ENCODE measurements at regions not wholly inside any gene's neighbourhood (a gene's known extent, or its start where the extent isn't known, plus 50 kb on each side); places are given as distances from the start of the nearest gene placed in this dataset.

DNA sequence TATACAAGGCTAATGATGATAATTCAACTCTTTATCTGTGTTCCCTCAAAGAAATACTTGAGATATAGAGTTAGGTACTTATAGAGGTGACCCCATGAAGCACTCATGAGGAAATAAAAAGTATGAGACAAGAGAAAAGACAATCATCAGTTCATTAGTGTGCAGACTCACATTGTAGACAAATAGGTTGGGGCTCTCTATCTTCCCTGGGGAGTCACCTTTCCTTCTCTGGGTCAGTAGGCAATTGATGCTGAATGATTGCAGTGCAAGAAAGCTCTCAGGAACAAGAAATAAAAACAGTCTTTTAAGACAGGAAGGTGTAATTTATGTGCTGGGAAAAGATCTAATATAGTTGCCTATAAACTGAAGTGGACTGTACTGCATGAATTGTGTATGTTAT is 1357.6 kb upstream of the EPHA6 start:
- Histone ChIP-seq H3K9me3 (ENCODE audit: control insufficient read depth, low read depth, low read length) (no peaks in the 10 kb centered on the region), H3K4me3 (ENCODE audit: low read length) (no peak overlapping the region), H3K36me3 (ENCODE audit: control insufficient read depth, insufficient read depth, low read length) (no peaks in the 10 kb centered on the region), H3K4me1 (ENCODE audit: control insufficient read depth, insufficient read depth, low read length) (no peaks in the 10 kb centered on the region), H3K27me3 (ENCODE audit: control insufficient read depth, insufficient read depth, low read length) (no peaks in the 10 kb centered on the region), H3K27ac (ENCODE audit: low read length) (no peak overlapping the region)
- DNase-seq = no peak

DNA sequence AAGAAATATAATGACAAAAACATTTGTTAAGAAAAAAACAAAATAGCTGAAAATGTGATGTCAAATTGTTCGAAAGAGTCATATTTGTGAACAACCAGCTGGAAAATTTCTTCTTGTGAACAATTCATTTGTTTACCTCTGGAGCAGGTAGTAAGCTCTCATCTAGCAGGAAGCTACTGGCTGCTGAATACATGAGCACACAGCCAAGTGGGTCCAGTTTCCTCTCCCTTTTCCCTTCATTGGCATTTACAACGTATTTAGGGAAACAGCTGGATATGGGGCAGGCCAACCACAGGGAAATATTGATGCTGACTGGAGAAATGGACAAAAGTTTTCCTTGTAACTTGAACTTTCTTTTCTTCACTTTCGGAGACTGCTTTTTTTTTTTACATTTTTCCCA is 1354.7 kb upstream of the EPHA6 start:
- no peak overlapping the region for H3K27ac ChIP-seq (ENCODE audit: low read length)
- H3K27me3 ChIP-seq (ENCODE audit: control insufficient read depth, insufficient read depth, low read length) = no peaks in the 10 kb centered on the region
- DNase-seq = no peak
- no peaks in the 10 kb centered on the region for H3K9me3 ChIP-seq (ENCODE audit: control insufficient read depth, low read depth, low read length)
- no peaks in the 10 kb centered on the region for H3K4me1 ChIP-seq (ENCODE audit: control insufficient read depth, insufficient read depth, low read length)
- no peak overlapping the region for H3K4me3 ChIP-seq (ENCODE audit: low read length)
- 92% methylated on average over 2 of the region's 3 CpGs for WGBS (ENCODE audit: insufficient coverage, low lambda C conversion rate)
- H3K36me3 ChIP-seq (ENCODE audit: control insufficient read depth, insufficient read depth, low read length) = no peaks in the 10 kb centered on the region

DNA sequence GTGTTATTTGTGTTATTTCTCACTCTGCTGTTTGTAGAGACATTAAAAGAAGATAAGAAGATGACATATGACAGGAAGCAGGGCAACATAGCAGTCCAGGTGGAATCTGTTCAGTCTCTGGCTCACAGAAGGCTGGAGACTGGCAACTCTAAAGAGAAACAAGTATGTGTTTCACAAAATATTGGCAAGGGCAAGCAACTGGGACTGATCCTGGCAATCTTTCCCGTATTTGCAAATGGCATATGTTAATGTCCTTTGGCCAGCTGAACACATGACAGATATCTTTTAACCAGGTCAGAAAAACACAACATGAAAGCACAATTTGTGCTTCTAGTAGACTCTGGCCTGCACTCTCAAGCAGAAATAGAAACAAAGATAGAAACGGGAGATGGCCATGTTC is 1354.1 kb upstream of the EPHA6 start:
- Histone ChIP-seq H3K36me3 (ENCODE audit: control insufficient read depth, insufficient read depth, low read length) (no peaks in the 10 kb centered on the region), H3K4me3 (ENCODE audit: low read length) (no peak overlapping the region), H3K27me3 (ENCODE audit: control insufficient read depth, insufficient read depth, low read length) (no peaks in the 10 kb centered on the region), H3K27ac (ENCODE audit: low read length) (no peak overlapping the region), H3K4me1 (ENCODE audit: control insufficient read depth, insufficient read depth, low read length) (no peaks in the 10 kb centered on the region), H3K9me3 (ENCODE audit: control insufficient read depth, low read depth, low read length) (no peaks in the 10 kb centered on the region)
- DNase-seq = peak in 1 of 2 donors; percentile 44
- no CpG with 5 or more reads among the region's 2 CpGs for WGBS (ENCODE audit: insufficient coverage, low lambda C conversion rate)

DNA sequence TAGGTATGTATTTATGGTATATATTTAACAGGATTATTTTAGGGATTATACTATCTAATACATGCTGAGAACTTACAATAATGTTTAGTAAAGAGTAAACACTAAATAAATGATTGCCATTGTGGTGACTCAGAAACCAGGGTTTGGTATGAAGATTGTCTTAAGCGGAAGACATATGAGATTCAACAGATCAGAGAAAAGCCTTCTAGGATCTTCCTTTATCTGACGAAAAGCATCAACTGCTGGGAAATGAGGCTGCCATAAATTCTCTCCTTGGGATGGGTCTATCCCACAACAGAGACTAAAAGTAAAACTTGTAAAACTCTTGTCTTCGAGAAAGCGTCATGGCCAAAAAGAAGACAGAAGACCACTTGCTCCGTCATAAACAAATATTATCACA is 1352.2 kb upstream of the EPHA6 start:
- no peak overlapping the region for H3K4me3 ChIP-seq (ENCODE audit: low read length)
- no CpG with 5 or more reads among the region's 5 CpGs for WGBS (ENCODE audit: insufficient coverage, low lambda C conversion rate)
- no peak overlapping the region for H3K27ac ChIP-seq (ENCODE audit: low read length)
- no peaks in the 10 kb centered on the region for H3K27me3 ChIP-seq (ENCODE audit: control insufficient read depth, insufficient read depth, low read length)
- H3K4me1 ChIP-seq (ENCODE audit: control insufficient read depth, insufficient read depth, low read length) = no peaks in the 10 kb centered on the region
- no peaks in the 10 kb centered on the region for H3K9me3 ChIP-seq (ENCODE audit: control insufficient read depth, low read depth, low read length)
- no peaks in the 10 kb centered on the region for H3K36me3 ChIP-seq (ENCODE audit: control insufficient read depth, insufficient read depth, low read length)
- no peak for DNase-seq

DNA sequence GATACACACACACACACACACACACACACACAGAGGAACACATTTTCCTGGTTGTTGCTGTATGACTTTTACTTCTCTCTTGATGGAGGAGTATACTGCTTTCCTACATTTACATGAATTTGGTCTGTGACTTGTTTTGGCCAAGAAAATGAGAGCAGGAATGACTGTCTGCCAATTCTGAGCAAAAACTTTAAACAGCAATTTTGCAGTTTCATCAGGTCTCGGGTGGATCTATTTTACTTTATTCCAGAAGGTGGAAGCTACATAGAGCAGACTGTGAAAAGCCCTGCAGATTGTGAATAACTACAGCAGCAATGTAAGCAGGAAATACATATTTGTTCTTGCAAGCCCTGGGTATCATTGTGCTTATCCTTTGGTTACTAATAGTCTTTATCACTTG is 1350.0 kb upstream of the EPHA6 start:
- no peaks in the 10 kb centered on the region for H3K36me3 ChIP-seq (ENCODE audit: control insufficient read depth, insufficient read depth, low read length)
- peak in 1 of 2 donors; percentile 8 for DNase-seq
- H3K4me3 ChIP-seq (ENCODE audit: low read length) = no peak overlapping the region
- no peak overlapping the region for H3K27ac ChIP-seq (ENCODE audit: low read length)
- WGBS (ENCODE audit: insufficient coverage, low lambda C conversion rate) = no CpG with 5 or more reads among the region's 1 CpG
- H3K4me1 ChIP-seq (ENCODE audit: control insufficient read depth, insufficient read depth, low read length) = no peaks in the 10 kb centered on the region
- no peaks in the 10 kb centered on the region for H3K27me3 ChIP-seq (ENCODE audit: control insufficient read depth, insufficient read depth, low read length)
- H3K9me3 ChIP-seq (ENCODE audit: control insufficient read depth, low read depth, low read length) = no peaks in the 10 kb centered on the region

DNA sequence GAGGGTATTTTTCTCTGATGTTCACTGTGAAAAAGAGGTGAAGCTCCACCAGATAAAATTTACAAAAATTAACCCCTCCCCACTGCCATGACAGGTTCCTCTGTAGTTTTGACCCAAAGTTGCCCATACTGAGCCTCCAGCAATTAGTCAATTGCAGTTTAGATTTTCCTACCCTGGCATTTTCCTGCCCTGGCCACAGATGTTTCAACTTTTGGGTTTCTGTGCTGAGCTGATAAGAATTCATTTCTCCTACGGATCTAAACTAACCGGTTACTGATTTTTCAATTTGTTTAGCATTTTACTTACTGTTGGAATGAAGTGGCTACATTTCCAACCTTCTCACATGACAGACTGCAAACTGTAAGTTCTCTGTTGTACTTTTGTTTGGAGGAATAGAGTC is 1346.1 kb upstream of the EPHA6 start:
- Histone ChIP-seq H3K36me3 (ENCODE audit: control insufficient read depth, insufficient read depth, low read length) (no peaks in the 10 kb centered on the region), H3K4me1 (ENCODE audit: control insufficient read depth, insufficient read depth, low read length) (no peaks in the 10 kb centered on the region), H3K9me3 (ENCODE audit: control insufficient read depth, low read depth, low read length) (no peaks in the 10 kb centered on the region), H3K27me3 (ENCODE audit: control insufficient read depth, insufficient read depth, low read length) (no peaks in the 10 kb centered on the region), H3K27ac (ENCODE audit: low read length) (no peak overlapping the region), H3K4me3 (ENCODE audit: low read length) (no peak overlapping the region)
- DNase-seq = no peak
- WGBS (ENCODE audit: insufficient coverage, low lambda C conversion rate) = 67% methylated on average over 1 of the region's 2 CpGs

DNA sequence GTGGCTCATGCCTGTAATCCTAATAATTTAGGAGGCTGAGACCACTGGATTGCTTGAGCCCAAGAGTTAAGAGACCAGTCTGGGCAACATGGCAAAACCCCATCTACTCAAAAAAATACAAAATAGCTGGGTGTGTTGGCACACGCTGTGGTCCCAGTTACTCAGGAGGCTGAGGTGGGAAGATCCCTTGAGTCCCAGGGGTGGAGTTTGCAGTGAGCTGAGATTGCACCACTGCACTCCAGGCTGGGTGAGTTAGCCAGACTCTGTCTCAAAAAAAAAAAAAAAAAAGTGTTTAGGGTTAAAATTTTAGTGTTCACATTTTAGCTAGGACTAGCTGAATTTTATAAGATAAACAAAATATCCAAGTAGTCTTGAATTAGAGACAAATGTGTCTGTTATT is 1340.1 kb upstream of the EPHA6 start:
- no peaks in the 10 kb centered on the region for H3K27me3 ChIP-seq (ENCODE audit: control insufficient read depth, insufficient read depth, low read length)
- H3K27ac ChIP-seq (ENCODE audit: low read length) = no peak overlapping the region
- H3K4me3 ChIP-seq (ENCODE audit: low read length) = no peak overlapping the region
- H3K4me1 ChIP-seq (ENCODE audit: control insufficient read depth, insufficient read depth, low read length) = no peaks in the 10 kb centered on the region
- no peaks in the 10 kb centered on the region for H3K9me3 ChIP-seq (ENCODE audit: control insufficient read depth, low read depth, low read length)
- WGBS (ENCODE audit: insufficient coverage, low lambda C conversion rate) = no CpG with 5 or more reads among the region's 1 CpG
- no peaks in the 10 kb centered on the region for H3K36me3 ChIP-seq (ENCODE audit: control insufficient read depth, insufficient read depth, low read length)
- DNase-seq = no peak

DNA sequence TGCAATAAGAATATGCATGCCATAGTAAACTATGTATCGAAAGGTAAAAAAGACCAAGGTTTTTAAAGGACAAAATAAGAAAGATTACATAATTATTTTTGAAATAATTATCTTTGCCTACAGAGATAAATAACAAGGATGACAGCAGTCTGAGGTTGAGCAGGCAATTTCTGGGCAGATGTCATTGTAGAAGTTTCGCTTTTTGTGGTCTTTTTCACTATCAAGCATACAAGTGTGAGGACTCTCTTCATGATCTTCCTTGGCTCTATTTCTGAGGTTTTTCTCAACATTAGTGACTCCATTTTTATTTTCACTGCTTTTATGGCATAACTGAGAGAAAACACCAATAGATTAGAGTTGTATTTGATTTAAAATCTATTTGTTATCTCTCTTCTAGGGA is 1337.9 kb upstream of the EPHA6 start:
- no peaks in the 10 kb centered on the region for H3K27me3 ChIP-seq (ENCODE audit: control insufficient read depth, insufficient read depth, low read length)
- 100% methylated on average over 1 of the region's 2 CpGs for WGBS (ENCODE audit: insufficient coverage, low lambda C conversion rate)

DNA sequence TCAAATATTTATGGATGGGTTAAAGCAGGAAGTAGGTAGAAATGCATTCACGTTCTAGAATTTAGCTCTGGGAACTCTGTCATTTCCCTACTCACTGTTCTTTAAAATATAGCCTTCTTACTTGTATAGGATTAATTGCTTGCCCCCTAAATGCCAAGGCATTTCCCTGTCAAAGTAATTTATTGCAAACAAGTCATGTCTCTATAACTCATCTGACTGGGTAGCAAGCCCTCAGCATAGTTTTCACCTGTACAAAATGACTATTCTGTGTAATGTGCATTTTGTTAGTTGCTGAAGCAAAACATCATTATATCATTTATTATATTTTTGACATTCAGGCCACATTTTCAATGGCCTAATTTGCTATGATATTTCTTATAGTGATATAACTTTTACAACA is 1308.2 kb upstream of the EPHA6 start:
- 100% methylated on average over 1 of the region's 1 CpG for WGBS (ENCODE audit: insufficient coverage, low lambda C conversion rate)
- Histone ChIP-seq H3K9me3 (ENCODE audit: control insufficient read depth, low read depth, low read length) (no peaks in the 10 kb centered on the region), H3K27me3 (ENCODE audit: control insufficient read depth, insufficient read depth, low read length) (no peaks in the 10 kb centered on the region), H3K4me3 (ENCODE audit: low read length) (no peak overlapping the region), H3K27ac (ENCODE audit: low read length) (no peak overlapping the region), H3K4me1 (ENCODE audit: control insufficient read depth, insufficient read depth, low read length) (peaks cover 9% of the 10 kb centered on the region), H3K36me3 (ENCODE audit: control insufficient read depth, insufficient read depth, low read length) (no peaks in the 10 kb centered on the region)
- DNase-seq = no peak

More for the DNA sequence above, 1337.9 kb upstream of the EPHA6 start:
- H3K4me3 ChIP-seq (ENCODE audit: low read length) = no peak overlapping the region
- H3K27ac ChIP-seq (ENCODE audit: low read length) = no peak overlapping the region
- no peak for DNase-seq
- no peaks in the 10 kb centered on the region for H3K36me3 ChIP-seq (ENCODE audit: control insufficient read depth, insufficient read depth, low read length)
- no peaks in the 10 kb centered on the region for H3K4me1 ChIP-seq (ENCODE audit: control insufficient read depth, insufficient read depth, low read length)
- no peaks in the 10 kb centered on the region for H3K9me3 ChIP-seq (ENCODE audit: control insufficient read depth, low read depth, low read length)

DNA sequence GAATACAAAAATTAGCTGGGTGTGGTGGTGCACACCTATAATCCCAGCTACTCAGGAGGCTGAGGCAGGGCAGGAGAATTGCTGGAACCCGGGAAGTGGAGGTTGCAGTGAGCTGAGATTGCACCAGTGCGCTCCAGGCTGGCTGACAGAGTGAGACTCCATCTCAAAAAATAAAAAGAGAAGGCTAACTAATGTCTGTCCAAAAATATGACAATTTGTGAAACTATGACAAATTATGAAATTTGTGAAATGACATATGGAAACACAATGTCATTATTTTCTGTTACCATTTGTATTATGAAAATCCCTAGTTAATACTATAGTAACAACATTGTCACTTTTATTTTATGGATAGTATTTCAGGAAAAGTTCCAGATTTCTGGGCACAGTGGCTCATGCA is 1306.3 kb upstream of the EPHA6 start:
- DNase-seq = no peak
- H3K36me3 ChIP-seq (ENCODE audit: control insufficient read depth, insufficient read depth, low read length) = no peaks in the 10 kb centered on the region
- WGBS (ENCODE audit: insufficient coverage, low lambda C conversion rate) = no CpG with 5 or more reads among the region's 2 CpGs
- H3K4me3 ChIP-seq (ENCODE audit: low read length) = no peak overlapping the region
- peaks cover 17% of the 10 kb centered on the region for H3K4me1 ChIP-seq (ENCODE audit: control insufficient read depth, insufficient read depth, low read length)
- no peaks in the 10 kb centered on the region for H3K27me3 ChIP-seq (ENCODE audit: control insufficient read depth, insufficient read depth, low read length)
- no peaks in the 10 kb centered on the region for H3K9me3 ChIP-seq (ENCODE audit: control insufficient read depth, low read depth, low read length)
- no peak overlapping the region for H3K27ac ChIP-seq (ENCODE audit: low read length)

DNA sequence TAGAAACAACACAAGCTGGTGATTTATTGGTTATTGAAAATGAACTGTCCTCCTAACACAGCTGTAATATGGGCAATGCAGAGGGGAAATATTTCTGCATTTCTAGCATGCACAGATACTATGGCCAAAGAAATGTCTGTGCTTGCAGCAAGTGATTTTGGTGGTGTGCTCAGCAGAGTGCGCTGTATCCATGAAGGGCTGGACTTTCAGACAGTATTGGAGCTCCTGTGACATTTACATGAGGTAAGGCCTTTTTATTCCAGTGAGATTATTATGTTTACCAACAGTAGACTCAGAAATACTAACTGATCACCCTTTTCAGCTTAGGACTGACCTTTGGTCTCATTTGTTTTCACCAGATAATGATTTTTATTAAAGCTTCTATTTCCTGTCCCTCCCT is 1302.6 kb upstream of the EPHA6 start:
- Histone ChIP-seq H3K27ac (ENCODE audit: low read length) (peak overlapping the region; percentile 8), H3K9me3 (ENCODE audit: control insufficient read depth, low read depth, low read length) (no peaks in the 10 kb centered on the region), H3K36me3 (ENCODE audit: control insufficient read depth, insufficient read depth, low read length) (no peaks in the 10 kb centered on the region), H3K27me3 (ENCODE audit: control insufficient read depth, insufficient read depth, low read length) (no peaks in the 10 kb centered on the region), H3K4me3 (ENCODE audit: low read length) (no peak overlapping the region), H3K4me1 (ENCODE audit: control insufficient read depth, insufficient read depth, low read length) (peaks cover 17% of the 10 kb centered on the region)
- peak; percentile 7 to 65 for DNase-seq
- WGBS (ENCODE audit: insufficient coverage, low lambda C conversion rate) = no CpG with 5 or more reads among the region's 1 CpG
